ENCODE measurements at regions not wholly inside any gene's neighbourhood (a gene's known extent, or its start where the extent isn't known, plus 50 kb on each side); places are given as distances from the start of the nearest gene placed in this dataset.

- TF ChIP-seq POLR2A (IDR thresholded peaks at IDR 0.05; ENCODE audit: low read length) (no peak), GATA1 (IDR thresholded peaks at IDR 0.05; ENCODE audit: low read depth, low read length) (no peak)
These were observed 542.1 kb downstream of the COL11A1 start for GRCh38 chr1:102566182-102566581.

All from erythroblast (primary cell).